HG03139 (cell line): ENCODE measurements at regions not wholly inside any gene's neighbourhood (a gene's known extent, or its start where the extent isn't known, plus 50 kb on each side); places are given as distances from the start of the nearest gene placed in this dataset.
"Not testable (repeated sequence)": the region's sequence is repeated elsewhere in the genome, so short reads cannot be mapped to it uniquely, and the experiment has no call there.

ENCODE experiments used
- ATAC-seq: cut with Tn5 transposase; IDR thresholded peaks from one replicate; pipeline ENCODE4 v1.9.1; 2021; ENCODE audit not compliant: unreplicated experiment

DNA sequence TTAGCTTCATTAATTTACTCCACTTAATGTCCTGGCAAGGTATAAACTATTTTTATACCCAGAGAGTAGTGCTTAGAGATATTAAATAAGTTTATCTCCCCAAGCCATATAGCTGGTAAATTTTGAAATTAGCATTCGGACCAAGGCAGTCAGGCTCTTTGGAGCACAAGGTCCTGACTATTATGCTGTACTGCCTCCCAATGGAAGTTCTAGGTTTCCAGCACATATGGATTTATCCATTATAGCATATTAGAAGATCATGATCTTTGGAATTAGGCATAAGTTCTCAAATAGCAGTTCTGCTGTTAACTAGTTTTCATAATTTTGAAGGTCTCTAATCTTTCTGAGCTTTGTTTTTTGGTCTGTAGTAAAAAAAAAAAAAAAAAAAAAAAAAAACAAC, 835.3 kb upstream of the EPHA7 start:
- ATAC-seq, result no peak

DNA sequence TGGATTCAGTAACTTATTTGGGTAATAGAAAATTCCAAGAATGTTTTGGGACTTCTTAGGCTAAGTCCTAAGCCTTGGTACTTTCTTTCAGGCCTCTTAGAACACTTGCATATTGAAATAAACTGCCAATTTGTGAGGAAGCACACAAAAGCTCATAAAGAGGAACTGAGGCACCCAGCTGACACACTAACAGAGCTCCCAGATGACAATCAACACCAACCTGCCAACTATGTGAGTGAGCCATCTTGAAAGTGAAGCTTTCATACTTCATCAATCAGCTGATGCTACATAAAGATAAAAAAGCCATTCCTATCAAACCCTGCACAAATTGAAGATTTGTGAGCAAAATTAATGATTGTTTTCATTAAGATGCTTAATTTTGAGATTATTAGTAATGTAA, 832.5 kb upstream of the EPHA7 start:
- ATAC-seq, result no peak

DNA sequence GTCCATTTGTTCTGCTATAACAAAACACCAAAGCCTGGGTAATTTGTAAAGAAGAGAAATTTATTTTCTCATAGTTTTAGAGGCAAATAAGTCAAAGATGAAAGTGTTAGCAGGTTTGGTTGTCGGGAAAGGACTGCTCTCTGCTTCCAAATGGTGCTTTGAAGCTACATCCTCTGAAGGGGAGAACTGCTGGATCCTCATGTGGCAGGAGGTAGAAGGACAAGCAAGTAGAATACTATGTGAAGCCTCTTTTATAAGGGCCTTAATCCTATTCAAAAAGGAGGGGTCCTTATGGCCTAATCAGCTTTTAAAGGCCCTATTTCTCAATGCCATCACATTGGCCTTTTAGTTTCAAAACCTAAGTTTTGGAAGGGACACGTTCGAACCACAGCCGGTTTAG, 826.0 kb upstream of the EPHA7 start:
- ATAC-seq, result no peak

- ATAC-seq, result no peak
Observed at GRCh38 chr6:94238868-94239267, 819.5 kb upstream of the EPHA7 start.

DNA sequence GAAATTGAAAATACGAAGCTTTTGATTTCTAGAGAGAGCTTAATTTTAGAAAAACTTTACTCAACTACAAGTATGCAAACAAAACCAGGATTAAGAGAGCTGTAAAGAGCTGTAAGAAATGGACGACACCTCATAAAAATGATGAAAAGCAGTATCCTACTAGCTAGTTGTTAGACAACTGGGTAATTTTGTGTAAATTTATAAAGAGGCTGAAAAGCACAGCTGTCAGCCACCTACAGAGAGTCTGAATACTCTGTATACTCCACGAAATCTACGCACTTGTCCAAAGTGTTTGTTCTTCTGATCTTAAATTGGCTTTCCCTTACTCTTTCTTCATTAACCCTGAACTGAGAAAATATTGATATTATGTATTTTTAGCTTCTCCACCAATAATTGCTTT, 808.4 kb upstream of the EPHA7 start:
- ATAC-seq, result no peak

DNA sequence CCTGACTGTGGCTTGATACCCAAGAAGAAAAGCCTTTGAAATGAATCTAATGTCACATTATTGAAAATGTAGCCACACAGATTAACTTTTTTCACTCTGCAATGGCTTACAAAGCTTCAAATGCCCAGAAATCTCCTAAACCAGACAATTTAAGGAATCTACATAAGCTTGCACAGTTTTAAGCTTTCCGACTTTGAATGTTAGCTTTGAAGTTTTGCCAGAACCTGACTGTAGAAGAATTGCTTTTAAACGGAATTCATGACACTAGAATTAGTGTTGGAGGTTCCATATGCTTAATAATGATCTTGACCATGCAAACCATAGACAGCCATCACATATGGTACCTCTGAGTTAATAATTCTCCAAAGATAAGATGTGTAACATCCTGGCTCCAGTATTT, 798.5 kb upstream of the EPHA7 start:
- no peak for ATAC-seq

- ATAC-seq, result no peak
Observed at GRCh38 chr6:94215552-94215951, 796.2 kb upstream of the EPHA7 start.

DNA sequence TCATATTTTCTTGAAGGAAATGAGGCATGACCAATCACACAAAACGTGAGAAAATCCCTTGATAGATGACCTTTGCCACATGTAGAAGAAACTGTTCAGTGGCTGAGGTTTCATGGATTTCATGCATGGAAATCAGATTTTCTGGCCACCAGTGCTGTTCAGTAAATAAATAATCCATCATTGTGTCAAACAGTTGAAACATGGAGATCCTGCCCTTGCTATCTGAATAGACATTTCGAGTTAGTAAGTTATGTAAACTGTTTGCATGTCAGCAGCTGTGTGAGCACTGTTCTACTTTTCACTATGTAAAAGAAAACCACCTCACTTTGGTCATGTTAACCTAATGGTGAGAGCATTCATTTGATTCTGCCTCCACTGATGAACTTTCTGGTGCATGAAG, 793.9 kb upstream of the EPHA7 start:
- no peak for ATAC-seq

GRCh38 chr6:94196891-94197290, 777.5 kb upstream of the EPHA7 start:
- no peak for ATAC-seq

DNA sequence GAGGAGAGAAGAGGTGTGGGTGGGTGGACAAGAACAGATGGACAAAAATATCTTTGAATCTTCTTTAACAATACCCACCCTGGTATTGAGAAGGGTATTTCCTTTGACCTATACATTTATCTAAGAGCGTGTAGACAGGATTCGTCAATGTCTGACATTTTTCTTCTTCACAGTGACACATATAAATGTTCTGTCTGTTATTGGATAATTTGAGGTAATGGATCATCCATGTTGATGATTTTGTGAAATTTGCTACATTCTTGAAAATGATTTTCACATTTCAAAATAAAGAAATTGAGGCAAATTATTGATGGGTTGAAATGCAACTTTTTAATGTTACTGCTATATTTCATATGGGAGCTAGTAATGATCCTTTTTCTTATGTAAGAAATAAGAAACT, 770.7 kb upstream of the EPHA7 start:
- ATAC-seq, result no peak

DNA sequence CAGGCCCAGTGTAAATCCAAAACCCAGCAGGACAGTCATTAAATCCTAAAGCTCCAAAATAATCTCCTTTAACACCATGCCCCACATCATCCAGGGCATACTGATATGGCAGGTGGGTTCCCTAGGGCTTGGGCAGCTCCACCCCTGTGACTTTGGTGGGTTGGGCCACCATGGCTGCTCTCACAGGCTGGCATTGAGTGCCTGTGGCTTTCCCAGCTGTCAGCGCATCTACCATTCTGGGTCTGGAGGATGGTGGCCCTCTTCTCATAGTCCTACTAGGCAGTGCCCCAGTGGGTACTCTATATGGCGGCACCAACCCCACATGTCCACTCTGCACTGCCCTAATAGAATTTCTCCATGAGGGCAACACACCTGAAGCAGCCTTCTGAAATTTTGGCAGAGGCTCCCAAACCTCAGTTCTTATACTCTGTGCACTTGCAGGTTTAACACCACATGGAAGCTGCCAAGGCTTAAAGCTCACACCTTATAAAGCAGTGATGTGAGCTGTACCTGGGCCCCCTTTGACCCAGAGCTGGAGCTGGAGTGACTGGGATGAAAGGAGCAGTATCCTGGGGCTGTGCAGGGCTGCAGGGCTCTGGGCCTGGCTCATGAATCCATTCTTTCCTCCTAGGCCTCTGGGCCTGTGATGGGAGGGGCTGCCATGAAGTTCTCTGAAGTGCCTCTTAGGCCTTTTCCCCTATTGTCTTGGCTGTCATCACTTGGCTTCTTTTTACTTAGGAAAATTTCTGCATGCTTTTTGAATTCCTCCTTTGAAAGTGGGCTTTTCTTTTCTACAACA, 765.5 kb upstream of the EPHA7 start:
- ATAC-seq, result no peak

DNA sequence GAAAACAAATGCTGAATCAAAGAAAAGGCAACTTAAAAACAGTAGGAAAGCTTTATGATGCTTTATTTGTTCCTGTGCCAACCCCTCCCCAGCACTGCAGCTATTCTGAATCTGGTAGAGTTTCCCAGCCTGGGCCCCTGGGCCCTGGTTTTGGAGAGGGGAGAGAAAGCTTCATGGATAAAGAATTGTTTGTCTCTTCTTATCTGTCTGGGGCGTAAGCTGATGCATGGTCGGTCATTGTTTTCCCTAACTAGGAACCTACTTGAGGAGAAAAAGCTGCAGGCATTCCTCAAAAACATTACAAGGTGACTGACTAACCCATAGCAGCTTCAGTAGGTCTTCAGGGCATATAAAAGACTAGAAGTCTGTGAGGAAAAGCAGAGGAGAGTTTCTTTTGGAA, 758.1 kb upstream of the EPHA7 start:
- no peak for ATAC-seq

GRCh38 chr6:94175465-94175864, 756.1 kb upstream of the EPHA7 start:
- no peak for ATAC-seq

GRCh38 chr6:94163877-94164276, 744.5 kb upstream of the EPHA7 start:
- no peak for ATAC-seq

- no peak for ATAC-seq
Observed at GRCh38 chr6:94150886-94151285, 731.5 kb upstream of the EPHA7 start.

DNA sequence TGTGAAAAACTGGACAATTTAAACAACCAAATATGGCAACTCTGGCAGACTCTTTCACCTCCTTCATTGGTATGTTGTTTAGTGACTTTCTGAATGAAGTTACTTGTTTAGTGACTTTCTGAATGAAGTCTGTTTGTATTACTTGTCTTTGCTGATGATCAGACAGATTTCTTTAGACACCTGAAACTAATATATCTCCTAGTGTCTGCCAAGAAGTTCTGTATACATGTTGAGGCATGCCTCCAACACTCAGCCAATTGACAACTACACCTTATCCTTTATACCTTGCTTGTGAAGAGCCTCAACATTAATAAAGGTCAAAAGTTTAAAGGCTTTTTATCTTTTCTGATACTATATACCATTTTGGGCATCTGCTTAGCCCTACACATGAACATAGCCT, 725.4 kb upstream of the EPHA7 start:
- no peak for ATAC-seq

GRCh38 chr6:94137178-94137577, 717.8 kb upstream of the EPHA7 start:
- ATAC-seq, result not testable (repeated sequence)

DNA sequence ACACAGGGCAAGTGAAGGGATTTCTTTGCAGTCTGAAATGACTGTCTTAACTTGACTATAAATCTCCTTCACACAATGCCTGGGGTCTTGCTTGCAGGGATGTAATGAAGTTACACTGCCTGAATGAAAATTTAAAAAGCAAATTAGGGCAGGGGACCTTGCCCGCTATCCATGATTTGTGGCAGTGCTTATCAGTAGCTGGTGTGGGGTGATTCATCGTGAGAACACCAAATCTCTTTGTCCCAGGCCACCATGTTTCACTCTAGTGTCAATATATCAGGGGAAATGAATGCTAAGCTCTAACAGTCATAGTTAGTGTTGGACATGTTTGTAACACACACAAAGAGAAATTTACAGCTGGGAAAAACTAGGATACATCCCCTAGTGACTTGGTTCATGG, 713.7 kb upstream of the EPHA7 start:
- ATAC-seq, result no peak

DNA sequence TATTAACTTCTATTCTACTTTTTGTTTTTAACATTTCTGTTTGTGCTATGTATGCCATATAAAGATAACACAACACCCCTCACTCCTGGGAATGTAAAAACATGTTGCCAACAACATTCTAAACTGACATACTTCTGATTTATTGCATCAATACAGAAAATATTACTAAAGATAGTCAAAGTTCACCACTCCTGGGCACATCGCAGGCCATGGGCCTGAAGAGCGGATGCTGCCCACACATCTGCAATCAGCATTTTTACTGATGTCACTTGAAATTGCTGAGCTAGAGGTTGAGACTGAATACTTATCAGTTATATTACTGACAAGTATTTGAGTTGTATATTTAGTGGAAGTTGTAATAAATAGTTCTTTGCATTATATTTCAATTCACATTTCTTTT, 711.9 kb upstream of the EPHA7 start:
- no peak for ATAC-seq

DNA sequence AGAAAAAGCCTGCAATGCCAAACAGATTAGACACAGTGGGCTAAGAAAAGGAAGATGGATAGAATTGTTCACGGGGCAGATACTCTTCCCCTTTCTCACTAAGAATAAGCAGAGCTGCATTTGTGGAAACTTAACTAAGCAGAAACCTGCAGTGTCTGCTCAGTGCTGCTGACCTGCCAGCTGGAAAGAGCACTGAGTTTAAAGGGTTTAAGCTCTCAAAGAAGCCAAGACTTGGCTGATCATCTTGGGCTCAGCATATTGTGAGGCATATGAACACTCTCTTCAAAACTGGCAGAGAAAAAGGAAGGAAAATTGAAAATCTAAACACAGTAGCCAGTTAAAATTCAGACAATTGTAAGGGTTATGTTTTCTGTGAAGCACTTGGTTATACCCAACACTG, 711.1 kb upstream of the EPHA7 start:
- ATAC-seq, result no peak

DNA sequence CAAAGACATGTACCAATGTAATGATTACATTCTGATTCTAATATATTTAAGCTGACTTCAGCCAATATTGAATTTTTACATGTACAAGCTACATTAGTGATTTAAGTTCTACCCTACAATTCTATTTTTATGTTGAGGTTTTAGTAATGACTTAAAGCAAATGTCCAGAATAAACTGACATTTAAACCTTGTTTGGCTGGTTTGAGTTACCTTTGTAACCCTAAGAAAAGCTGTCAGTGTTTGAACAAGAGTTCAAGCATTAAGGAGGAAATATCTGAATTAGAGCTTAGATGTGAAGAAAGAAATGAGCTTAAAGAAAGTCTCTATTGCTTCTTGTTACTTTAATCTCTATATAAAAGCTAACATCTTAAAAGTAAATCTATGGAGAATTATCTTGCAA, 710.6 kb upstream of the EPHA7 start:
- no peak for ATAC-seq

DNA sequence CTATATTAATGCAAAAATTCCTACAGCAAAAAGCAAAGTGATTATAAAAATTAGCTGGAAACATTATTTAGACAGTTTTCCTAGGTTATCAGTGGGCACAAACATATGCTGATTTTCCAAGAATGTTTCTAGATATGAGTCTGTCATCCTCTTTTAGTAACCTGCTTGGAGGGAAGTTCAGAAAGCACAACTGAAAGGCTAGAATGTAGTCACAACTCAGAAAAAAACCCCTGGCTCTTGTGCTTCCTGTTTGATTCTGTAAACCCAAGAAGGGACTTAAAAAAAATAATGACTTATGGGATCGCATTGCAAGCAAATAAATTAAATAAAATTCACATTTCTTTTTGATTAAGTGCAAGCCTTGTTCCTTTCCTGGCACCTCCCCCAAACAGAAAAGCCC, 708.4 kb upstream of the EPHA7 start:
- no peak for ATAC-seq

GRCh38 chr6:94124333-94124732, 705.0 kb upstream of the EPHA7 start:
- ATAC-seq, result no peak
